HG03108 (cell line): ENCODE measurements at regions not wholly inside any gene's neighbourhood (a gene's known extent, or its start where the extent isn't known, plus 50 kb on each side); places are given as distances from the start of the nearest gene placed in this dataset.
"Not testable (repeated sequence)": the region's sequence is repeated elsewhere in the genome, so short reads cannot be mapped to it uniquely, and the experiment has no call there.

Experiments used
- ATAC-seq: cut with Tn5 transposase; IDR thresholded peaks from one replicate; pipeline ENCODE4 v1.9.1; 2021; ENCODE audit warnings: moderate library complexity; ENCODE audit not compliant: unreplicated experiment

GRCh38 chr4:72797486-72797885 lies 228.5 kb upstream of the ADAMTS3 start:
- ATAC-seq: no peak

- no peak for ATAC-seq
Measured at GRCh38 chr4:72791054-72791453, 222.0 kb upstream of the ADAMTS3 start.

- ATAC-seq: no peak
Measured at GRCh38 chr4:72786401-72786990, 217.5 kb upstream of the ADAMTS3 start.

- no peak for ATAC-seq
Measured at GRCh38 chr4:72779241-72779640, 210.2 kb upstream of the ADAMTS3 start.

GRCh38 chr4:72777436-72777835 lies 208.4 kb upstream of the ADAMTS3 start:
- no peak for ATAC-seq

GRCh38 chr4:72770708-72771107 lies 201.7 kb upstream of the ADAMTS3 start:
- ATAC-seq: no peak

- no peak for ATAC-seq
Measured at GRCh38 chr4:72768364-72768763, 199.3 kb upstream of the ADAMTS3 start.

GRCh38 chr4:72767618-72768302 lies 198.7 kb upstream of the ADAMTS3 start:
- no peak for ATAC-seq

- not testable (repeated sequence) for ATAC-seq
Measured at GRCh38 chr4:72765788-72766187, 196.8 kb upstream of the ADAMTS3 start.

- ATAC-seq: no peak
Measured at GRCh38 chr4:72761368-72762038, 192.5 kb upstream of the ADAMTS3 start.

GRCh38 chr4:72753414-72753813 lies 184.4 kb upstream of the ADAMTS3 start:
- not testable (repeated sequence) for ATAC-seq

GRCh38 chr4:72744103-72744725 lies 175.2 kb upstream of the ADAMTS3 start:
- ATAC-seq: no peak

GRCh38 chr4:72743078-72743477 lies 174.1 kb upstream of the ADAMTS3 start:
- no peak for ATAC-seq

GRCh38 chr4:72715299-72715698 lies 146.3 kb upstream of the ADAMTS3 start:
- no peak for ATAC-seq

GRCh38 chr4:72714482-72715279 lies 145.7 kb upstream of the ADAMTS3 start:
- ATAC-seq: no peak

GRCh38 chr4:72712997-72713396 lies 144.0 kb upstream of the ADAMTS3 start:
- no peak for ATAC-seq

GRCh38 chr4:72709475-72709874 lies 140.5 kb upstream of the ADAMTS3 start:
- no peak for ATAC-seq

- ATAC-seq: no peak
Measured at GRCh38 chr4:72706684-72707083, 137.7 kb upstream of the ADAMTS3 start.

- not testable (repeated sequence) for ATAC-seq
Measured at GRCh38 chr4:72704925-72705640, 136.1 kb upstream of the ADAMTS3 start.

- no peak for ATAC-seq
Measured at GRCh38 chr4:72702948-72703347, 133.9 kb upstream of the ADAMTS3 start.
